GM12892 (cell line): ENCODE measurements at regions not wholly inside any gene's neighbourhood (a gene's known extent, or its start where the extent isn't known, plus 50 kb on each side); places are given as distances from the start of the nearest gene placed in this dataset.

ENCODE experiments used
- DNase-seq: peaks from one replicate; pipeline ENCODE4 v3.0.0; 2011; ENCODE audit not compliant: insufficient read length
- FAIRE-seq: peaks from 2 replicates; lab custom pipeline; 2011; peaks lifted over from hg19 to GRCh38; lab: Jason Lieb, UNC
- POLR2A ChIP-seq: IDR thresholded peaks from 2 replicates; pipeline ENCODE4 v1.6.1; 2011; ENCODE audit warnings: low read depth, low read length, control low read depth
- POLR2AphosphoS5 ChIP-seq: IDR thresholded peaks from 2 replicates; pipeline ENCODE4 v1.6.1; 2011; ENCODE audit warnings: low read depth, low read length, control low read depth
- TAF1 ChIP-seq: IDR thresholded peaks from 2 replicates; pipeline ENCODE4 v1.6.1; 2011; ENCODE audit warnings: low read depth, mild to moderate bottlenecking, control low read depth, low read length, borderline replicate concordance

- no peak for FAIRE-seq
- TF ChIP-seq TAF1 (no peak), POLR2A (no peak), POLR2AphosphoS5 (no peak)
Measured at GRCh38 chr2:83067947-83068346, 1391.1 kb downstream of the SUCLG1 start.

GRCh38 chr2:83063933-83064332, 1395.1 kb downstream of the SUCLG1 start:
- TF ChIP-seq TAF1 (no peak), POLR2A (no peak), POLR2AphosphoS5 (no peak)
- FAIRE-seq, result no peak
- no peak for DNase-seq

More at GRCh38 chr2:83067947-83068346, 1391.1 kb downstream of the SUCLG1 start:
- DNase-seq, result no peak

GRCh38 chr2:83063511-83063910, 1395.6 kb downstream of the SUCLG1 start:
- no peak for FAIRE-seq
- no peak for DNase-seq
- TF ChIP-seq TAF1 (no peak), POLR2AphosphoS5 (no peak)

GRCh38 chr2:83058683-83059082, 1400.4 kb downstream of the SUCLG1 start:
- FAIRE-seq, result no peak
- DNase-seq, result no peak
- TF ChIP-seq TAF1 (no peak), POLR2A (no peak), POLR2AphosphoS5 (no peak)

GRCh38 chr2:83055376-83056010, 1403.6 kb downstream of the SUCLG1 start:
- FAIRE-seq (no peak), DNase-seq (no peak)
- TF ChIP-seq POLR2AphosphoS5, result no peak
- no peak for TF ChIP-seq TAF1
- TF ChIP-seq POLR2A, result no peak

- FAIRE-seq (no peak), DNase-seq (no peak)
- TF ChIP-seq POLR2AphosphoS5 (no peak), POLR2A (no peak), TAF1 (no peak)
Measured at GRCh38 chr2:83054751-83055150, 1404.3 kb downstream of the SUCLG1 start.

GRCh38 chr2:83051538-83052170, 1407.4 kb downstream of the SUCLG1 start:
- FAIRE-seq (no peak), DNase-seq (no peak)
- no peak for TF ChIP-seq POLR2A
- no peak for TF ChIP-seq POLR2AphosphoS5

- TF ChIP-seq POLR2AphosphoS5 (no peak), TAF1 (no peak), POLR2A (no peak)
- DNase-seq (no peak), FAIRE-seq (no peak)
Measured at GRCh38 chr2:83042053-83042452, 1417.0 kb downstream of the SUCLG1 start.

GRCh38 chr2:83022631-83023210, 1436.4 kb downstream of the SUCLG1 start:
- TF ChIP-seq TAF1, result no peak
- no peak for TF ChIP-seq POLR2A
- TF ChIP-seq POLR2AphosphoS5, result no peak
- FAIRE-seq (no peak), DNase-seq (no peak)

GRCh38 chr2:83017366-83018090, 1441.6 kb downstream of the SUCLG1 start:
- FAIRE-seq (no peak), DNase-seq (no peak)
- TF ChIP-seq TAF1 (no peak), POLR2AphosphoS5 (no peak)

DNA sequence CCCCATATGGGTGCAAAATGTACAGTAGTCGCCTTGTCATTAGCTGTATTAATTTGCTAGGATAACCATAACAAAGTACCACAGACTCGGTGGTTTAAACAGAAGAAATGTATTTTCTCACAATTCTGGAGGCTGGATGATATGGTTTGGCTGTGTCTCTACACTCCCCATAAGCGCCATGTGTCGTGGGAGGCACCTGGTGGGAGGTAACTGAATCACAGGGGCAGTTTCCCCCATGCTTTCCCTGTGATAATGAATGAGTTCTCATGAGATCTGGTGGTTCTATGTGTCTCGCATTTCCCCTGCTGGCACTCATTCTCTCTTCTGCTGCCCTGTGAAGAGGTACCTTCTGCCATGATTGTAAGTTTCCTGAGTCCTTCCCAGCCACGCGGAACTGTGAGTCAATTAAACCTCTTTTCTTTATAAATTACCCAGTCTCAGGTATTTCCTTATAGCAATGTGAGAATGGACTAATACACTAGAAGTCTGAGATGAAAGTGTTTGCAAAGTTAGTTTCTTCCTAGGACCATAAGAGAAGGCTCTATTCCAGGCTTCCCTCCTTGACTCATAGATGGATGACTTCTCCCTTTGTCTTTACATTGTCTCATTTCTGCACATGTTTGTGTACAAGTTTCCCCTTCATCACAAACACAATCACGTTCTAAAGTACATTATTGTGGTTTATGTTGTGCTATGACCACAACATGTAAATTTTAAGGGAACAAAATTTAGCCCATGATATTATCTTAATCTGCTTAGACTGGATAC, 1442.6 kb downstream of the SUCLG1 start:
- DNase-seq (no peak), FAIRE-seq (no peak)
- TF ChIP-seq TAF1, result no peak
- TF ChIP-seq POLR2A, result no peak
- TF ChIP-seq POLR2AphosphoS5, result no peak

GRCh38 chr2:83015900-83016299, 1443.2 kb downstream of the SUCLG1 start:
- no peak for FAIRE-seq

More at GRCh38 chr2:83015900-83016299, 1443.2 kb downstream of the SUCLG1 start:
- DNase-seq, result no peak
- TF ChIP-seq POLR2AphosphoS5 (no peak), POLR2A (no peak), TAF1 (no peak)
